GM21529 (cell line): ENCODE measurements at regions not wholly inside any gene's neighbourhood (a gene's known extent, or its start where the extent isn't known, plus 50 kb on each side); places are given as distances from the start of the nearest gene placed in this dataset.

Source experiments
- ATAC-seq: cut with Tn5 transposase; IDR thresholded peaks from one replicate; pipeline ENCODE4 v1.9.1; 2021; ENCODE audit not compliant: unreplicated experiment

DNA sequence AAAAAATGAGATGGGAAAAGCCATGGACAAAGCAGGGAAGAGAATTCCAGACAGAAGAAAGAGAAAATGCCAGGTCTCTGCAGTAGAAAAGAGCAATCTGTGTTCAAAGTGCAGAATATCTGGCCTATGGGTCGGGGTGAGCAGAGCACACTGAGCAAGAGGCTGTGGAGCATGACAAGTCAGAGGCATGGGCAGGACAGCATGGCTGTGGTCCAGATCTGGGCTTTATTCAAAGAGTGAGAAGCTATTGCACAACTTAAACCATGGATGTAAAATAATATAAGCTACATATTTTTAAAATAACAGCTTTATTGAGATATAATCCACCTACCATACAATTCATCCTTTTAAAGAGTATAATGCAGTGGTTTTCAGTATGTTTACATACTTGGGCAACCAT lies 133.1 kb upstream of the SPDL1 start:
- no peak for ATAC-seq

DNA sequence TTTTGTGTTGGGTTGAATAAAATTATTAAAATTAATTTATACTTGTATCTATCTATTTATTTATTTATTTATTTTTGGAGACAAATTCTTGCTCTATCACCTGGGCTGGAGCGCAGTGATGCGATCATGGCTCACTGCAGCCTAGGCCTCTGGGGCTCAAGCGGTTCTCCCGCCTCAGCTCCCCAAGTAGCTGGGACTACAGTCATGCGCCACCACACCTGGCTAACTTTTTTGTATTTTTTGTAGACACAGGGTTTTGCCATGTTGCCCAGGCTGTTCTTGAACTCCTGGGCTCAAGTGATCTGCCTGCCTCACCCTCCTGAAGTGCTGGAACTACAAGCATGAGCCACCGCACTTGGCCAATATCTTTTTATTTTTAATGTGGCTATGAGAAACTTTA lies 134.7 kb upstream of the SPDL1 start:
- ATAC-seq, result no peak

DNA sequence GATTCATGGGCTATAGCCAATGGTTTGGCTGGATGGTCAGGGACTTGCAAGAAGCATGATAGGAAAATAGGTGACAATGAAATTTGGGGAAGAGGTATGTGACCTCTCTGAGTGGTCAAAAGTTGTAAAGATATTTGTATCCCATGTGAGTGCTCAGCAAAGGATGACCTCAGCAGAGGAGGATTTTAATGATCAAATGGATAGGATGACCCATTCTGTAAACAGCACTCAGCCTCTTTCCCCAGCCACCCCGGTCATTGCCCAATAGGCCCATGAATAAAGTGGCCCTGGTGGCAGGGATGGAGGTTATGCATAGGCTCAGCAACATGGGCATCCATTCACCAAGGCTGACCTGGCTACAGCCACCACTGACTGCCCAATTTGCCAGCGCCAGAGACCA lies 138.4 kb upstream of the SPDL1 start:
- ATAC-seq, result no peak

DNA sequence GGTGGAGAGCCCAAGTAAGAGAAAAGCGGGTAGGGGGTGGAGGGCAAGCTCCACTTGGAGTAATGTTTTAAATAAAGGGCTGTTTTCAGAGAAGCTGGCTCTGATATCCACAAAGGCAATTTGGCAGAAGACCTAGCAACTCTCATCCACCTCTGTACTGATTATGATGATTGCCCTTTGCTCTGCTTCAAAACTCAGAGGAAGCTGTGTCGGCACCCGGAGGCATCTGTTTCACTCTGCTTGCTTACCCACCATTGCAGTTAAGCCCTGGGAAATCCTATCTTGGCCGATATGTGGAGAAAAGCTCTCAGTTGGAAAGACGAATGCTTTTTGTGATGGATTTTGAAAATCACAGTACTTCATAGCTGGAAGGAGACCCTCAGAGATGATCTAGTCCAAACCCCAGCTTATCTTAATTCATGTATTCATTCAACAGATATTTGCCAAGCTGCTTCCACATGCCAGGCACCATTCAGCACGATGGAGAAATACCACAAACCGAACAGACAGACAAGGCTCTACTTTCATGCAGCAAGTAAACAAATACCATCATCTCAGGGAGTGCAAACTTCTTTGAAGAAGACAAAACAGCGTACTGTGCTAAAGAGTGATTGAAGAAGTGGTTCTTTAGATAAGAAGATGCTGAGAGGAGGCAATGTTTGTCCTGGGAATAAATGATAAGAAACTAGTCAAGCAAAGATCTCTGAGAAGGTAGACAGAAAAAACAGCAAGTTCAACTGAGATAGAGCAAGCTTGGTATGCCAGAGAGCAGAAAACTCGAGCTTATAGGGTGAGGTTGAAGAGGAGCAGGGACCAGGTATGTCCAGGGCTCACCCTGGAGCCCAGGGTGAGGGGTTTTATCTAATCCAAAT lies 140.4 kb upstream of the SPDL1 start:
- ATAC-seq, result no peak

DNA sequence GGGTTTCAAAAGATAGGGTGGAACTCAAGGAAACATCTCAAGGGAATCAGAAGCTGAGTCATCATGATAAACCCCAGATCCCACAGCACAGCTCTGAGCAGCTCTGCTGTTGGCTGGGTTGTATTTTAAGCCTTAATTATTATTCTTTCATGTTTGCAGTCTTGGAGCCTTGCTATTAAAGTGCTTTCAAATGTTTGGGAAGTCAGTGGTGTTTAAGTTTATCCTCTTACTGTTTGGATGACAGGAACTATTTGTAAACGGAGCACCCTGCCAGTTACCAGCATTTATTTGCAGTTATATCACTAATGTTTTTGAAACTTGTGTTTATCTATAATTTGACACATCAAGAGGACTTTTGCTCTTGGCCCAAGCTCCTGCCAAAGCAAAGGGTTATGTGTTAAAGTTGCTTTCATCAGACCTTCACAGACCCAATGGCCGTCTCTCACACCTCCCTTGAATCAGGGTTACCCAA lies 141.1 kb upstream of the SPDL1 start:
- ATAC-seq, result no peak

DNA sequence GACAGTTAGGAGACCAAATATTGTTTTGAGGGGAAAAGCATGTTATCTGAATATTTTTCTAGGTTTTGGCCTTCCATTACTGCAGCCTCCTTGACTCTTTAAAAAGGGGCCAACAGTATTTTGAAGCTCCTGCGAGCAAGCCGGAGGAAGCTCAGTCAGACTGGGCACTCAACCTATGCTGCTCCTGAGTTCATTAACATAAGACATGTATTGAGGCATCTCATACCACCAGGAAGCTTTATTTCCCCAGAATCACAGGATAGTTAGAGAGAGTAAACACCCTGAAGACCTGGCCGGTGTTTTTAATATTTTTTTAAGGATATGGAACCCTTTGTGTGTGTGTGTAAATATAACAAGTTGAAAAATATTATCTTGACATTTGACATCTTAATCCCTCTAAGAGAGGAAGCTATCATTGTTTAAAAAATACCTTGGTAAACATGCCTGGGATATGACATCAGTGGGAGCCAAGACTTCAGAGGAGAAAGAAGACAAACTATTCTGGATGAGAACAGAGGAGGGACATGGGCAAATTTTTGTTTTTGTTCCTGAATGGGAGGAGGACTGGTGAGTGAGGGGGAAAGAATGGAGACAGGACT lies 139.3 kb upstream of the SLIT3 start:
- no peak for ATAC-seq

DNA sequence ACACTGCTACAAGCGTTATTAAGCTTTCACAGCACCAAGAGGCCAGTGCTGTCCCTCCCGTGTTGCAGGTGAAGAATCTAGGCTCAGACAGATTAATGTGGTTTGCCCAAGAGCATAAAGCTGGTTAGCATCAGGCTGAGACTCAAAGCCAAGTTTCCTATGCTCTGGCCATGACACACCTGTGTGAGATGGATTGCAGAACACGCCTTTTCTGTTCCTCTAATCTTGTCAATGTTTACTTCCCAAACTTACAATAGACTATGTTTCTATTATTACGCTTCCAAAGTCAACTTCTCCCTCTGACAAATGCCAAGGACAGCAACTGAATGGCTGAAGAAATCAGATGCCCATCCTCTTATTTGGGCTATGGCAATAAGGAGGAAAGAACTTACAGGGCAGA lies 138.4 kb upstream of the SLIT3 start:
- ATAC-seq, result no peak

DNA sequence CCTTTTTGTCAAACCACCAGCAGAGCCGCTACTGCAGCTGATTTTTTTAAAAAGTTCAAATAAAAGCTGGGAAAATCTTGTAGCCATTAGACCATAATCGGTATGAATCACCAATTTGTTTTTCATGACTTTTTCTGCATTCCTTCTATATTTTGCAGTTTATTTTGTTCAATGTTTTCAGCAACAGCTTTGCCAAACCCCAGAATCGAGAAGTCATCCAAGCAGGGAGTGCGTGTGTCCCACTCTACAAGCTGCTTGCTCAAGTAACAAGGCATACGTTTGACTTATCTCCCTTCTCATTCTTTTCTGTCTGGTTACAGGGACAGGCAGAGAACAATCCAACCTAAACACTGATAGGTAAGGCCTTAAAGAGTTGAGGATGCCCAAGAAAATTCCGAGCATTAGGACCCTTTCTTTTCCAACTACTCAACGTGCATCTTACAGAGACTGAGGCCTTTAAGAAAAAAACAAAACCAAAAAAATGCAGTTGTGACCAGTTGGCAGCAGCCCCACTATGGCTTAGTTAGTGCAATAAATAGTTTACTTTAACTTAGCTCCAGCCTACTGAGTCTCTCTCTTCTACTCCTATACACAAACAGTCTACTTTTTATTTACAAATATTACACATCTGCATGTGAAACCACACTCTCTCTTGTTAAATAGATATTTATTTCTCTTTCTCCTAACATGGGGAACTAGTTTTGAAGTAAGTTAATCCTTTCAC lies 134.7 kb upstream of the SLIT3 start:
- ATAC-seq, result no peak

DNA sequence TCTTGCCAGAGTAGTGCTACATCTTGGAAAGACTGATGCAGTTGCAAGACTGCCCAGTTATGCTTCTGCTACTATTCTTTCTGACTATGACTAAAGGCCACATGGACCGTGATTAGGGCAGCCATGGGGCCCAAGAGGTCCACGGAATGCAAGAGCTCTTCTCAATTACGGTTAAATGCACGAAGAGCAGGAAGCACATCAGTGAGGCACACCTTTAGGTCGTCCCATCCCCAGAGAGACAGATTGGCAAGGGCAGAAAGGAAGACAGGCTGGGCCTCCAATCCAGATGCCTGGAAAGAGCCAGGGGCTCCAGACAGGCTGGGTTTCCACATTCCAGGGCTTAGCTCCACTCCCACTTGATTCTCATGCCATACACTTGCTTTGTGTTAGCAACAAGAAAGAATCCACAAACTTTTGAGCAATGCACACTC lies 132.3 kb upstream of the SLIT3 start:
- ATAC-seq, result no peak

DNA sequence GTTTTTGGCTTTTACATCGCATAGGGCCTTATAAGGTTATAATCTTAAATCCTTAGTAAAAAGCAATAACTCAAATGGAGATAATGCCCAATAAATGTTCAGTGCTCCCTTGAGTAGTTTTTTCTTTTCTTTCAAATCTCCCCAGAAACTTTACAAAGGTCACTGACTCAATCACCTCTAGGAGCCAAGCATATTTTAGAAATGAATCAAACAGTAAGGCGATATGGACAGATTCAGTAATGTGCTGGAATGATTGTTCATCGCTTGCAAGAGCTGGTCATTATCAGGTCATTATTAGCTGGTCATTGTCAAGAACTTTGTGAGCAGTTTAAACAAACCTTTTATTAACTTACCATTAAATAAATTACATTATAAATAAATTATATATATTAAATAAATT lies 130.4 kb upstream of the SLIT3 start:
- no peak for ATAC-seq

DNA sequence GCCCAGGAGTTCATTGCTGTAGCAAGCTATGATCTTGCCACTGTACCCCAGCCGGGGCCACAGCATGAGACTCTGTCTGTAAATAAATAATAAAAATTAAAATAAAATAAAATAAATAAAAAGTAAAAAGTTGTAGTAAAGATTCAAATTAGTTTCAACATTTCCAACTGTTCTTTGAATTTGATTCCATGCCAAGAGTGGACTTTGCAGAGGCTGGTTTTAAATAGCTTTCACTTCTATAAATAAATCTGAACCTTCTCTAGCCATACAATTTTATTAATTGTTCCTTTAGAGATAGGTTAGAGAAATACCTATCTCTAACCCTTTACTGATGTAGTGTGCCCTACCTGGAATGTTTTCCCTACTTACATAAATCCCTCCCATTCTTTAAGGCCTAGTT lies 129.7 kb upstream of the SLIT3 start:
- no peak for ATAC-seq

DNA sequence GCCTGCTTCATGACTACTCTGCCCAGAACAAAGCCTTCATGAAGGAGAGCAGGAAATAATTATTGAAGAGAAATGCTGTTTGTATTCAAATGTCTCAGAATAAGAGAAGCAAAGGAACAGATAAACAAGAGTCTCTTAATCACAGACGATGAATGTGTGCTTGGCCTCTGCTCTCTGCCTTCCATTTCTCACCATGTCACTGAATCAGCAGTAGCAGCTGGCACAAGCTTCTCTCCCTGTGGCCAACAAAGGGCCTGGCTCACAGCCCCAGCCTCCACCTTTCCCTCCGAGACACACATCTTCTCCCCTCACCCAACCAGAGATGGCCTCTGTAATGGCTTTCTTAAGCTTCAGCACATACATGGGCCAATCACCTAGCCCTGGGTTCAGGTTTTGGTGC lies 128.1 kb upstream of the SLIT3 start:
- no peak for ATAC-seq

DNA sequence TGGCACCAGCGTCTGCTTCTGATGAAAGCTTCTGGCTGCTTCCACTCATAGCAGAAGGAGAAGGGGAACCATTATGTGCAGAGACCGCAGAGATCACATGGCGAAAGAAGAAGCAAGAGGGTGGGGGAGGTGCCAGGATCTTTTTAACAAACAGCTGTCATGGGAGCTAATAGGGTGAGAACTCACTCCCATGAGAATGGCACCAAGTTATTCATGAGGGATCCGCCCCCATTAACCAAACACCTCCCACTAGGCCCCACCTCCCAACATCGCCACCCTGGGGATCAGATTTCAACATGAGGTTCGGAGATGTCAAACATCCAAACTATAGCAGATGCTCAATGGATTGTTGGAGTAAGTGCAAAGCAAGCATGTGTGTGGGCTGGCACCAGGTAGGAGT lies 125.8 kb upstream of the SLIT3 start:
- ATAC-seq, result peak; percentile 49

DNA sequence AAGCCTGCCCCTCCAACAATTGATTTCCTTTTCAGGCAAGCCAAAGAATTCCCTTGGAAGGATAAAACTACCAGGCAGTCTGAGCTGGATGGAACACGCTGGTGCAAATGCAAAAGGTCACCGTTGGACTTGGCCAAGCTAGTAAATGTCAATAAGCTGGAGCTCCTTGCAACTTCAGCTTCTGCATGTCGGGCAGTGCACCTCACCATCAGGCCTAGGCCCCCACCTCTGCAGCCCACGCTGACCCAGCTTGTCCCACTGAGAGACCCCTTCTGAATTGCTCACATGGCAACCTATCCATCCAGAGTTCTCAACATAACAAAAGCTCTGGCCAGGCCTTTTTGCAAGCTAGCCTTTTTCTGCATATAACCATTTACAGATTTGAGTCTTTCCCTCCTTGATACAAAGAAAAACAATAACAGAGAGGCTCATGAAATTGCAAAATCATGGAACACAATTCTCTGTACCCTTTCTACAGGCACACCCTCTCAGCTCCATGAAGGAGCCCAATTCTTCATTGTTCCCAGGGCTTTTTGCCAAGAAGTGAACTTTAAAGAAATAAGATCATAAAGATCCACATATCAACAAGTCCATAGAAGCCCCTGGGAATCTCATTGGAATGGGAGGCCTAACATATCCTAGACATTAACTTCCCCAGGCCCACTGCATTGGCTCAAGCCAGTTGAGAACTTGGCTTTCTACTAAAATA lies 123.9 kb upstream of the SLIT3 start:
- no peak for ATAC-seq

DNA sequence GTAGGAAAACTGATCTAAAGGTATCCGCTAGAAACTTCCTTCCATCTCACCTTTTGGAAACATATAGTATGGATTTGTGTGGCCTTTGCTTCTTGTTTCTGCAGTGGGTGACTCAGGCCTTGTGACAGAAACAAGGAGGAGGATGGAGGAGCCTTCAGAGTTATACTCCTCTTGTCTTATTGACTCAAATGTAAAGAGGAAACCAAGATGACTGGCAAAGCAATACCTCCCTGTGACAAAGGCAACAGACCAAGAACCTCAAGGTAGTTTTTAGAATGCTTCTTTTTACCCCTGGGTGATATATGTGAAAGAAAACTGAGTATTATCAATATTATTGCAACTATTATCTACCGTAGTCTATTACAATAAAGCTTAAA lies 123.3 kb upstream of the SLIT3 start:
- peak; percentile 56 for ATAC-seq

DNA sequence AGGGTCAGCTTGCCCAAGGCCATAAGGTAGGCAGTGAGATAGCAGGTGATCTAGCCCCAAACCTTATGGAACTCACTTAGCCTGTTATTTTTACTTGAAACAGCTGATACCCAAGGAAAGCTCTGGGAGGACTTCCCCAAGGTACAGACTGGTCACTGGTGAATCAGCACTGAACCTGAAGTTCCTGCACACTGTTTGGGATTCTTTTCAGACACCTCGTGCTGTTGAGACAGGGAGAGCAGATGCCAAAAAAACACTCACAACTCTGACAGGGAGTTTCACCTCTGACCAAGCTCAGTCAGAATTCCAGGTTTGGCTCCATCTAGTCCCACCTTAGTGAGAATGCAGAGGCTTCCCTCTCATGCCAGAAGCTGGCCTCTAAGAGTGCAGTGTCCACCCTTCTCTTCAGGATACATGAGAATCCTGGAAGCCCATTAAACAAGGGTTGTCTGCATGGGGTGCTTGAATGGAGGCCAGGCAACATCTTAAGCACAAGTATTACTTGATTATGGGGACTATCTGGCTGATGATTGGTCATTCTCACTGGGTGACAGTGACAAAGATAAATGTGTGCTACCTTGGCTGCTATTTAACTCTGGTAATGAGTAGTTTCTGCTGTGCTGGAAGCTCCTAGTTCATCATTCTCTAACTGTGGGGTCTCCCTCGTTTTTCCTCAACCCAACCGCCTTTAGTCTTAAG lies 122.8 kb upstream of the SLIT3 start:
- ATAC-seq, result peak; percentile 24

DNA sequence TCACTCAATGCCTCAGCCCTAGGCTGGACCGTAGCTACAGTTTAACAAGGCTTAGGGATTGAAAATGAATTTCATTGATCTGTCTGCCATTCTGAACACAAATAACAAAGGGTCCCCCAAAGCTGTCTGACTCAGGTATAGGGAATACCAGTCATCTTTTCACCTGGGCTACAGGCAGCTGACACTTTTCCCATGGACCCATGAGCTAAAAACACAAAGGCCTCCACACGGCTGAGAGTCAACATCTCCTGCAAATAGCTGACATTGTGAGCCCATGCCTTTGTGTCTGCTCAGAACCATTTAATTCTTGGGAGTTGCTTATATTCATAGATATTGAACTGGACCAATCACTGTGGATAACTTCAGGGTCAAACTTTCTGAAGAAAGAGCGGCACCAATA lies 121.1 kb upstream of the SLIT3 start:
- ATAC-seq, result no peak

DNA sequence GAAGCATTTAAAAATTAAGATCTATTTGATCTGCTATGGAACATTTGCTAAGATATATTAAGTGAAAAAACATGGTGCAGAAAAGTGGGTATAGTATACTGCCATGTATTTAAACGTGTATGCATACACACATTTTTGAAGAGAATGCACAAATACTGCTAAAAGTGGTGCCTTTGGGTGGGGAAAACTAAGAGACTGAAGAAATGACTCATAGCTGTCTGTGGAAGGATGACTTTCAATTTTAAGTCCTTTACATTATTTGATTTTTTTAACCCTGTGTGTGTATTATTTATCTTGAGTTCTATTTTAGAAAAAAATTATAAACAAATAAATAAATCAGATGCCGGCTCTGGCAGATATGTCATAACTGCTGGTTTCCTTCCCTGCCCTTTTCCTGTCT lies 120.7 kb upstream of the SLIT3 start:
- no peak for ATAC-seq

DNA sequence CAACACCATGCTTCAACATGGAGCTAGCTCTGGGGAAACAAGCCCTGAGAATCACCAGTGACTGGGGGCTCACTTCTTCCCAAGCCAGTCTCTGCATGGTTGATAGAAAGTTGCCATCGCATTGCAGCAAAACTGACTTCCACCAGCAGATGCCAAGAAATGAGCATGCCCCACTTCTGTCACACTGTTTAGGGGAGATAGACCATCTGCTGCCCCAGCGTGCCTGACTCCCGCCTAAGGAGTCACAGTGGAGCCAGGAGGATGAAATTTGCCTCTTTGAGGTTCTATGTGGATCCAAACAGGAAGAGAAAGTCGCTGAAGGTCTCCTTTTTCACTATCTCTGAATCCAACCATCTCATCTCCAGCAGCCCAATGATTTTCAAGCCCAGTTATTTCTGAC lies 116.7 kb upstream of the SLIT3 start:
- no peak for ATAC-seq

DNA sequence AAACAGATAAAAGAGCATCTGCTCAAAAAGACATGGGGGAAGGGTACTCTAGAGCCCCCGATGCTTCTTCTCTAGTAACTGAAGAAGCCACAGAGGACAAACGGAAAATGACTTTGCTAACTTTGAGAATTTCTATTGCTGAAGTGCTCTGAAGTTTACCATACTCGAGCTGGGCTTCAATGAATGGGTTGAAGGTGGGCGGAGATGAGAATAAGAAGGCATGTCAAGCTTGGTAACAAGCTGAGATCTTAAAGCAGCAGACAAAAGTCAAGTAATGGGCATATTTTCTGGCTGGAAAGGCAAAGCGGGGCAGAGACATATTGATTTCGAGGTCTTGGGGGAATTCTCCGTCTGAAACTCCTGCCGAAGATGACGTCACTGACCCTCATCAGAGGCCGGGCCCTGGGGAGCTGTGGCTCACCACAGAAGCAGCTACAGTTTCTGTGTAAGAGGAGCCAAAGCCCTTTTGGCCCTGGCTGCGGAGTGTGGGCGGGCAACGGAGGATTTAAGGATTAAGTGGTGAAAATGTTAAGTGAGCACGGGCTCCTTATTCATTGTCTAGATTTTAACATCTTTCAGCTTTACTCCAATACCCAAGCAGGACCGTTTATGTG lies 115.8 kb upstream of the SLIT3 start:
- peak; percentile 98 for ATAC-seq
